AG04449 (cell line): ENCODE measurements at regions not wholly inside any gene's neighbourhood (a gene's known extent, or its start where the extent isn't known, plus 50 kb on each side); places are given as distances from the start of the nearest gene placed in this dataset.

Experiments
- CTCF ChIA-PET: fragments of 350-600 bp; formaldehyde crosslinking; extraction: SDS; loops from one replicate; lab custom pipeline; 2021; ENCODE audit warnings: antibody characterized with exemption; lab: Yijun Ruan, JAX
- POLR2A ChIA-PET: fragments of 400-600, 350-600 bp; formaldehyde crosslinking; extraction: SDS; loops from one replicate; lab custom pipeline; 2020; ENCODE audit warnings: antibody characterized with exemption, inconsistent platforms; lab: Yijun Ruan, JAX
- DNase-seq: peaks from one replicate; pipeline ENCODE4 v3.0.0-alpha.2; 2010; ENCODE audit warnings: low read depth, low spot score
- H3K4me3 ChIP-seq: 2 replicates; pipeline ENCODE4 v1.5.1; 2011; ENCODE audit warnings: low read depth, mild to moderate bottlenecking, control low read depth, low read length
- TF ChIP-seq, protein P1 (sequence below): IDR thresholded peaks from one replicate; pipeline ENCODE4 v1.5.1; 2011; ENCODE audit warnings: mild to moderate bottlenecking, moderate library complexity, low read length, control low read depth, inconsistent platforms; ENCODE audit not compliant: insufficient read depth; ENCODE audit errors: missing control alignments

DNA sequence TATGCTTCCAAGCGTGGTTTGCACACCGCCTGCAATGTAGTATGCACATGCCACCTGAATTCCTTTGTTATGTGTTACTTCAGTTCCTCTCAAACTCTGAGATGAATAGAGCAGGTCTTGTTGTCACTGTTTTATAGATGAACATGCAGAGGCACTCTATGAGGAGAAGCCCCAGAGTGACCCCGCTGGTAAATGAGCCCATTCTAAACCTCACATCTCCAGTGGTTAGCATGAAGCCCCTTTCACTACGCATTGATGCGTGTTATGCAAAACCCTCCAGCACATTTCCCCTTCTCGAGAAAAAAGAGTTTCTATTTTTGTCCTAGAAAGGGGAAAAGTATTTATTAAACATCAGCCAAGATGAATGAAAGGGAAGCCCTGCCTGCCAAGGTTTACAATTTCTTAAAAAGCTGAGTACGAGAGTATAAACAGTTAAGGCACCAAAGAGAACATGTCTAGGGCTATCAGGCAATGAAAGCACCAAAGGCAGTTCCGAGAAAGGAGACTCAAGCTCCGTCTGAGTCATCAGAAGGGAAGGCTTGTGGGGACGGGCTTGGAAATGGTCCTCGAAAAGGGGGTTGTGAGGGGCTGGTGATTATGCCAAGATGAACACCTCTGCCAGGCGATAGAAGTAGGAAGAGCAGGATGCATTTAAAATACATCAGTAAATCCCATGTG is 58.7 kb upstream of the PFKP start:
- TF ChIP-seq, protein P1, sequence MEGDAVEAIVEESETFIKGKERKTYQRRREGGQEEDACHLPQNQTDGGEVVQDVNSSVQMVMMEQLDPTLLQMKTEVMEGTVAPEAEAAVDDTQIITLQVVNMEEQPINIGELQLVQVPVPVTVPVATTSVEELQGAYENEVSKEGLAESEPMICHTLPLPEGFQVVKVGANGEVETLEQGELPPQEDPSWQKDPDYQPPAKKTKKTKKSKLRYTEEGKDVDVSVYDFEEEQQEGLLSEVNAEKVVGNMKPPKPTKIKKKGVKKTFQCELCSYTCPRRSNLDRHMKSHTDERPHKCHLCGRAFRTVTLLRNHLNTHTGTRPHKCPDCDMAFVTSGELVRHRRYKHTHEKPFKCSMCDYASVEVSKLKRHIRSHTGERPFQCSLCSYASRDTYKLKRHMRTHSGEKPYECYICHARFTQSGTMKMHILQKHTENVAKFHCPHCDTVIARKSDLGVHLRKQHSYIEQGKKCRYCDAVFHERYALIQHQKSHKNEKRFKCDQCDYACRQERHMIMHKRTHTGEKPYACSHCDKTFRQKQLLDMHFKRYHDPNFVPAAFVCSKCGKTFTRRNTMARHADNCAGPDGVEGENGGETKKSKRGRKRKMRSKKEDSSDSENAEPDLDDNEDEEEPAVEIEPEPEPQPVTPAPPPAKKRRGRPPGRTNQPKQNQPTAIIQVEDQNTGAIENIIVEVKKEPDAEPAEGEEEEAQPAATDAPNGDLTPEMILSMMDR: no peak
- CTCF ChIA-PET: no interaction called here
- POLR2A ChIA-PET: no interaction called here
- no peak for DNase-seq
- no peak overlapping the region for H3K4me3 ChIP-seq

- H3K4me3 ChIP-seq: no peak overlapping the region
- ChIA-PET CTCF (no interaction called here), POLR2A (no interaction called here)
- DNase-seq: no peak
- TF ChIP-seq, protein P1: no peak
These were observed 60.7 kb upstream of the PFKP start for GRCh38 chr10:3006607-3007006.

DNA sequence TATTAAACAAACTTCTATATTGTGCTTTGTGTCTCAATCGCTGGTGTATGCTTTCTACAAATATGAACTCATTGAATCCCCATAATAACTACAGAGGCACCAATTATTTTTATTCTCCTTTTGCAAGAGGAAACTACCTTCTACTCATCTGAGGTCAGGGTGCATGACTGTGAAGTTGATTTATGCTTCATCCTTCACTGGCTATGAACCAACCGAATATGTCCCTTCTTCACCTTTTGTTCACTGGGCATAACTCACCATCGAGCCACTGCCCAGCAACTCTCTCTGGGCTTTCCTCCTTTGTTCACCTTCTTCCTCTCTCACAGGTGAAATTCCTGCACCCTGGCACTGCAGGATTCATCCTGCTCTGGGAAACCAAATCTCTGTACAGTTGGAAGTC is 61.3 kb upstream of the PFKP start:
- ChIA-PET CTCF (interaction anchor here (1.2 kb wide), 1 partner anchor 9 kb away, joined by 3 read pairs; no protein-coding TSS in a partner anchor), POLR2A (no interaction called here)
- TF ChIP-seq, protein P1: no peak
- DNase-seq: no peak
- H3K4me3 ChIP-seq: no peak overlapping the region

DNA sequence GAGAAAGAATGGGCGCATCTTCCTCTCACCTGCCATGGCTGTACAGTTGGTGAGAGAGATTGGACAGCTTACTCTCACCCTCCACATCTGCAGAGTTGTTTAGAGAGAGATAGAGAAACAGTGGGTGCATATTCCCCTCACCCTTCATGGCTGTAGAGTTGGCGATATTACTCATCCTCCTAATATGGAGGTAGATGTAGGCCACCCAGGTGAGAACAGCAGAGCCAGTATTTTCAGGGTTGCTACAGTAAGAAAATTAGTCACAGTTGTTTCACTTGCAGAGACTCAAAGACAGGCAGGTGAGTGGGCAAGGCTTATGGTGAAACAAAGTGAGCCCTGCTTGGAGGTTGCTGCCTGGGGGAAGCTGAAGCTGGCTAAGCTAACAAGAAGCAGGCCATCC is 65.0 kb upstream of the PFKP start:
- ChIA-PET POLR2A (no interaction called here), CTCF (no interaction called here)
- no peak for DNase-seq
- H3K4me3 ChIP-seq: no peak overlapping the region
- TF ChIP-seq, protein P1: no peak

DNA sequence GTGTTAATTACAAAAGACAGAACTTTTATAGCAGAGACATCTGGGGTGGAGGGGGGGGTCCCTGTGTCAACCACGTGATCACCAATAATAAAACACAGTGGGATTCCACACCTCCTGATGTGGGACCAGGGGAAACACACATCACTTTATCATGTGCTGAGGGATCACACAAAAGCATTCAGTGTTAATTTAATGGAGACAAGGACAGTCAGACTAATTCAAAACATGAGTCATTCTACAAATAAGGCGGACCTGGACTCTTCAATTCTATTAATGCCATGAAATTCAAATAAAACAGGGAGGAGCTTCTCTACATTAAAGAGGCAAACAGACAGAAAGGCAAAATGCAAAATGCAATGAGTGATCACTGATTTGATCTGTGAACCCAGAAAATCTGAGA is 67.3 kb upstream of the PFKP start:
- no peak for DNase-seq
- ChIA-PET POLR2A (no interaction called here), CTCF (interaction anchor here (1.1 to 1.4 kb wide), 4 partner anchors 21 to 44 kb away, joined by 3 to 4 read pairs (median 4); no protein-coding TSS in a partner anchor)
- TF ChIP-seq, protein P1: no peak
- H3K4me3 ChIP-seq: no peak overlapping the region

DNA sequence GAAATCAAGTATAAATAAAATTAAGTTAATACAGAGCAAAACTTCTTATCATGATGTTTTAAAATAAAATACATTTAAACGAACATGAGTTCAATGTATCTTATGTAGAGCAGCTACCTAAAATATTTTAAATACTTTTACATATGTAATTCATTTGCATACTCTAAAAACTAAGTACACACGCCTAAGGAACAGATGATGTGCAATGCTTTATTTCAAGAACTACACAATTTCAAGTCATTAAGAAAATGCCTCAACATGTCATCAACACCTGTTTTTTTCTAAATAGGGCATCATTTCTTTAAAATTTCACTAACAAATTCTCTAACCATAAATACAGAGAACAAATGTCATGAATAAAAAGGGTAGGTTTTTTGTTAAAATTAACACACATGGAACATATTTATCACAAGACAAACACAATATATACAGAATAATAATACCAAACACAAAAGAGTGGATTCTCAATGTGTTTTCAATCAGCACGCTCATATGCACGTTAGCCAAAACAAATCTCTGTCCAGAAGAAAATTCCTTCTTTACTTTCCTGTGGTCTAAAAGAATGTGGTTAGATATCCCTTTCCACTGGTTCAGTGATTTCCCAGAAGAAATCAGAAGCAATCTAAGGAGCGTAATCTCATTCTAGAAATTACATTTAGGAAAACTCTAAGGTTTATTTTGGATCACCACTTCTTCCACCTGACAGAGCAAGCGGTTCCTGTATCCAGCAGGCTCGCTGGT is 73.0 kb upstream of the PFKP start:
- no peak overlapping the region for H3K4me3 ChIP-seq
- POLR2A ChIA-PET: no interaction called here
- CTCF ChIA-PET: interaction anchor here (1.0 to 5.6 kb wide), 3 partner anchors 13 to 16 kb away, joined by 3 to 22 read pairs (median 5); no protein-coding TSS in a partner anchor
- DNase-seq: peak; percentile 17
- TF ChIP-seq, protein P1: no peak
